ENCODE measurements at regions not wholly inside any gene's neighbourhood (a gene's known extent, or its start where the extent isn't known, plus 50 kb on each side); places are given as distances from the start of the nearest gene placed in this dataset.

DNA sequence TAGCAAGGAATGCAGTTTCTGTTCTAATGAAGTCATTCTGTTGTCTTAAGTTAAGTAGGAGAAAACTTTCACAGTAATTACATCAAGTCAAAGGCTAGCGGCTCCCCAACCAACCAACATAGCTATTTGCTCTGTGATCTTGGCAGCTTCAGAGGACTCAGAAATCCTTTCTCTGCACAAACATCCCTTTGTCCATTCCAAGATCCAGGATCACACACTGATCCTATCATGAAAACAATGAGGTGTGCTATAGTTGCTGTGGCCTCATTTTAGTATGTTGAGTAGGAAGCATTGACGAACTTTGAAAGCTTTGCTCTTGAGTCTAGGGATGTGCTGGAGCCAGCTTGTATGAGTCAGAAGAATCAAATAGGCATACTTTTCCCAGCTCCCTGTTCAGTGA, 218.2 kb upstream of the PRSS58 start:
- TF ChIP-seq RAD51 (IDR thresholded peaks at IDR 0.05; ENCODE audit: borderline replicate concordance) (no peak), HDAC6 (IDR thresholded peaks at IDR 0.05; ENCODE audit: low read depth, low read length) (no peak), ZNF547 (CRISPR knock-in tag; IDR thresholded peaks at IDR 0.05) (no peak), SIN3A (IDR thresholded peaks at IDR 0.05; ENCODE audit: borderline replicate concordance, low read depth, low read length) (no peak), CEBPB (IDR thresholded peaks at IDR 0.05; ENCODE audit: borderline replicate concordance, low read depth, low read length) (no peak), EZH2 (conservative IDR thresholded peaks at IDR 0.05; ENCODE audit: low read depth, low read length) (no peak), PRMT3 (CRISPR knock-in tag; IDR thresholded peaks at IDR 0.05; ENCODE audit: borderline replicate concordance, low read depth) (no peak), ARID5B (CRISPR knock-in tag; IDR thresholded peaks at IDR 0.05) (no peak), SP1 (IDR thresholded peaks at IDR 0.05) (no peak), SP1 (CRISPR knock-in tag; IDR thresholded peaks at IDR 0.05) (no peak), SP2 (CRISPR knock-in tag; IDR thresholded peaks at IDR 0.05) (no peak)
- TF ChIP-seq, protein P1, sequence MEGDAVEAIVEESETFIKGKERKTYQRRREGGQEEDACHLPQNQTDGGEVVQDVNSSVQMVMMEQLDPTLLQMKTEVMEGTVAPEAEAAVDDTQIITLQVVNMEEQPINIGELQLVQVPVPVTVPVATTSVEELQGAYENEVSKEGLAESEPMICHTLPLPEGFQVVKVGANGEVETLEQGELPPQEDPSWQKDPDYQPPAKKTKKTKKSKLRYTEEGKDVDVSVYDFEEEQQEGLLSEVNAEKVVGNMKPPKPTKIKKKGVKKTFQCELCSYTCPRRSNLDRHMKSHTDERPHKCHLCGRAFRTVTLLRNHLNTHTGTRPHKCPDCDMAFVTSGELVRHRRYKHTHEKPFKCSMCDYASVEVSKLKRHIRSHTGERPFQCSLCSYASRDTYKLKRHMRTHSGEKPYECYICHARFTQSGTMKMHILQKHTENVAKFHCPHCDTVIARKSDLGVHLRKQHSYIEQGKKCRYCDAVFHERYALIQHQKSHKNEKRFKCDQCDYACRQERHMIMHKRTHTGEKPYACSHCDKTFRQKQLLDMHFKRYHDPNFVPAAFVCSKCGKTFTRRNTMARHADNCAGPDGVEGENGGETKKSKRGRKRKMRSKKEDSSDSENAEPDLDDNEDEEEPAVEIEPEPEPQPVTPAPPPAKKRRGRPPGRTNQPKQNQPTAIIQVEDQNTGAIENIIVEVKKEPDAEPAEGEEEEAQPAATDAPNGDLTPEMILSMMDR (CRISPR knock-in tag; IDR thresholded peaks at IDR 0.05) = no peak
